A549 (cell line): ENCODE measurements at regions not wholly inside any gene's neighbourhood (a gene's known extent, or its start where the extent isn't known, plus 50 kb on each side); places are given as distances from the start of the nearest gene placed in this dataset.
"Not testable (repeated sequence)": the region's sequence is repeated elsewhere in the genome, so short reads cannot be mapped to it uniquely, and the experiment has no call there.

ENCODE experiments used
- ATAC-seq, 2 experiments: fragments of 200-7000 bp in 1 of 2; fragments of >200 bp in 1 of 2; cut with Nextera tagmentation in 1 of 2; cut with Tn5 transposase in 1 of 2; 3 replicates each; pipeline versions ENCODE4 v1.8.0 to v1.9.1; 2018 to 2020; ENCODE audit warnings: mild to moderate bottlenecking in 1 of 2, moderate library complexity in 1 of 2
- CTCF ChIA-PET: fragments of 300-600 bp; sonication (Branson Sonifier 250); formaldehyde crosslinking; extraction: SDS; loops from one replicate; lab custom pipeline; 2021; ENCODE audit warnings: antibody characterized with exemption, inconsistent platforms; lab: Yijun Ruan, JAX
- POLR2A ChIA-PET: fragments of 350-600 bp; formaldehyde crosslinking; extraction: SDS; loops from one replicate; lab custom pipeline; 2021; ENCODE audit warnings: antibody characterized with exemption, inconsistent platforms; lab: Yijun Ruan, JAX
- DNase-seq, 2 experiments: peaks; one replicate each; pipeline versions ENCODE4 v3.0.0 to v3.0.0-alpha.2; 2011 to 2016; ENCODE audit warnings: low read depth in 1 of 2, low spot score in 1 of 2
- FAIRE-seq: peaks from 2 replicates; lab custom pipeline; 2011; peaks lifted over from hg19 to GRCh38; lab: Jason Lieb, UNC
- H3K27ac ChIP-seq, 2 experiments: fragments of >200 bp; sonication (Bioruptor Twin); formaldehyde crosslinking; 3 replicates each; pipeline ENCODE4 v1.5.1; 2016 to 2017
- H3K4me1 ChIP-seq: fragments of >200 bp; sonication (Bioruptor Twin); formaldehyde crosslinking; 3 replicates; pipeline ENCODE4 v1.6.1; 2016
- H3K4me2 ChIP-seq: fragments of >200 bp; sonication (Bioruptor Twin); formaldehyde crosslinking; 3 replicates; pipeline ENCODE4 v1.6.1; 2016
- H3K4me3 ChIP-seq: fragments of >200 bp; sonication (Bioruptor Twin); formaldehyde crosslinking; 3 replicates; pipeline ENCODE4 v1.5.1; 2016
- H3K9me3 ChIP-seq: fragments of >200 bp; sonication (Bioruptor Twin); formaldehyde crosslinking; 3 replicates; pipeline ENCODE4 v1.6.1; 2016
- BCL3 ChIP-seq: fragments of >200 bp; sonication (Bioruptor Twin); formaldehyde crosslinking; IDR thresholded peaks from 3 replicates; pipeline ENCODE4 v1.6.1; 2016
- CHD2 ChIP-seq: fragments of 150-350 bp; IDR thresholded peaks from 2 replicates; pipeline ENCODE4 v1.6.1; 2014; ENCODE audit warnings: low read length; ENCODE audit not compliant: partially characterized antibody
- E2F6 ChIP-seq: IDR thresholded peaks from 2 replicates; pipeline ENCODE4 v1.6.1; 2012; ENCODE audit warnings: low read depth, borderline replicate concordance
- ESRRA ChIP-seq: fragments of 150-350 bp; IDR thresholded peaks from 2 replicates; pipeline ENCODE4 v1.6.1; 2014; ENCODE audit warnings: mild to moderate bottlenecking, low read length, borderline replicate concordance
- FOSL2 ChIP-seq, 2 experiments: fragments of 450-650 bp in 1 of 2; fragments of >200 bp in 1 of 2; sonication (Bioruptor Twin) in 1 of 2; formaldehyde crosslinking; IDR thresholded peaks; 2 replicates each; pipeline versions ENCODE4 v1.5.0 to v1.6.1; 2016 to 2020; ENCODE audit warnings: mild to moderate bottlenecking in 1 of 2, moderate library complexity in 1 of 2
- HDAC2 ChIP-seq: fragments of 200-600 bp; sonication (generic); IDR thresholded peaks from 2 replicates; pipeline ENCODE4 v1.6.1; 2016
- HEYL ChIP-seq: fragments of 250-450 bp; sonication (Bioruptor Pico); IDR thresholded peaks from 2 replicates; pipeline ENCODE4 v1.8.0; 2021; ENCODE audit warnings: mild to moderate bottlenecking, moderate library complexity
- HMGXB4 ChIP-seq: fragments of 250-450 bp; sonication (Bioruptor Pico); IDR thresholded peaks from 2 replicates; pipeline ENCODE4 v1.5.0; 2021; ENCODE audit warnings: mild to moderate bottlenecking, moderate library complexity, borderline replicate concordance
- JUNB ChIP-seq: fragments of >200 bp; sonication (Bioruptor Twin); formaldehyde crosslinking; IDR thresholded peaks from 2 replicates; pipeline ENCODE4 v1.6.1; 2016
- KDM1A ChIP-seq: fragments of 200-600 bp; sonication (generic); IDR thresholded peaks from 2 replicates; pipeline ENCODE4 v1.6.1; 2016; ENCODE audit warnings: low read depth, mild to moderate bottlenecking
- MAZ ChIP-seq: fragments of 150-350 bp; IDR thresholded peaks from 2 replicates; pipeline ENCODE4 v1.6.1; 2014; ENCODE audit warnings: antibody characterized with exemption, low read depth, low read length, borderline replicate concordance
- MYC ChIP-seq: IDR thresholded peaks from 2 replicates; pipeline ENCODE4 v1.6.1; 2012; ENCODE audit warnings: mild to moderate bottlenecking, inconsistent platforms, low read length, improper control_type of control experiment, borderline replicate concordance
- NR3C1 ChIP-seq: fragments of >200 bp; sonication (Bioruptor Twin); formaldehyde crosslinking; IDR thresholded peaks from 3 replicates; pipeline ENCODE4 v1.6.1; 2017
- PHF8 ChIP-seq: fragments of 200-600 bp; sonication (generic); IDR thresholded peaks from 2 replicates; pipeline ENCODE4 v1.6.1; 2016; ENCODE audit warnings: low read depth, mild to moderate bottlenecking, antibody characterized with exemption, moderate library complexity, borderline replicate concordance
- POLR2A ChIP-seq: IDR thresholded peaks from 2 replicates; pipeline ENCODE4 v1.6.1; 2012; ENCODE audit warnings: mild to moderate bottlenecking, low read length
- POLR2AphosphoS2 ChIP-seq: conservative IDR thresholded peaks from 2 replicates; pipeline ENCODE4 v1.6.1; 2012; ENCODE audit warnings: low read length, improper control_type of control experiment, inconsistent platforms
- RCOR1 ChIP-seq: fragments of 150-350 bp; IDR thresholded peaks from 2 replicates; pipeline ENCODE4 v1.6.1; 2014; ENCODE audit warnings: antibody characterized with exemption, low read length, low read depth
- SREBF2 ChIP-seq: fragments of 450-650 bp; IDR thresholded peaks from 2 replicates; pipeline ENCODE4 v1.6.1; 2014; ENCODE audit warnings: mild to moderate bottlenecking, moderate library complexity
- TFCP2L1 ChIP-seq: fragments of 250-450 bp; sonication (Bioruptor Pico); IDR thresholded peaks from 2 replicates; pipeline ENCODE4 v1.5.0; 2021; ENCODE audit warnings: mild to moderate bottlenecking
- TP53 ChIP-seq: fragments of 250-450 bp; sonication (Bioruptor Pico); IDR thresholded peaks from 2 replicates; pipeline ENCODE4 v1.5.0; 2021; ENCODE audit warnings: mild to moderate bottlenecking, moderate library complexity
- ZFP36 ChIP-seq: fragments of 450-650 bp; IDR thresholded peaks from 2 replicates; pipeline ENCODE4 v1.6.1; 2014; ENCODE audit warnings: borderline replicate concordance; ENCODE audit not compliant: partially characterized antibody
- ZNF302 ChIP-seq: fragments of 250-450 bp; sonication (Bioruptor Pico); IDR thresholded peaks from 2 replicates; pipeline ENCODE4 v1.9.0; 2021; ENCODE audit warnings: inconsistent platforms, mild to moderate bottlenecking, moderate library complexity
- ZSCAN20 ChIP-seq: fragments of 250-450 bp; sonication (Bioruptor Pico); IDR thresholded peaks from 2 replicates; pipeline ENCODE4 v1.8.0; 2022; ENCODE audit warnings: mild to moderate bottlenecking, moderate library complexity
- WGBS: methylation state at CpG from one replicate; pipeline ENCODE4 v1.1.6; 2017; ENCODE audit errors: missing lambda C conversion rate; 5-methylcytosine and 5-hydroxymethylcytosine counted together
- TF ChIP-seq, protein P1 (sequence below): fragments of 200-600 bp; sonication (generic); IDR thresholded peaks from 2 replicates; pipeline ENCODE4 v1.6.1; 2016; ENCODE audit warnings: antibody characterized with exemption, mild to moderate bottlenecking, moderate library complexity

- WGBS = 88% methylated on average over 1 of the region's 1 CpG
- POLR2A ChIA-PET = no interaction called here
- H3K4me3 ChIP-seq = no peak overlapping the region
- H3K4me2 ChIP-seq = no peak overlapping the region
- DNase-seq (no peak), FAIRE-seq (no peak), ATAC-seq (no peak)
- 0 out of 3 replicates have a peak, but pooled peaks cover 6% of the 10 kb centered on the region for H3K4me1 ChIP-seq
- H3K9me3 ChIP-seq = no peaks in the 10 kb centered on the region
- no peak overlapping the region for H3K27ac ChIP-seq
- CTCF ChIA-PET = no interaction called here
- TF ChIP-seq ZSCAN20 (CRISPR knock-in tag) (no peak), PHF8 (no peak), MAZ (no peak), SREBF2 (no peak), FOSL2 (IDR thresholded peaks at IDR 0.05) (no peak), FOSL2 (CRISPR knock-in tag; IDR thresholded peaks at IDR 0.05) (no peak), TFCP2L1 (no peak), MYC (no peak), ZFP36 (no peak), POLR2AphosphoS2 (no peak), KDM1A (no peak)
- TF ChIP-seq, protein P1, sequence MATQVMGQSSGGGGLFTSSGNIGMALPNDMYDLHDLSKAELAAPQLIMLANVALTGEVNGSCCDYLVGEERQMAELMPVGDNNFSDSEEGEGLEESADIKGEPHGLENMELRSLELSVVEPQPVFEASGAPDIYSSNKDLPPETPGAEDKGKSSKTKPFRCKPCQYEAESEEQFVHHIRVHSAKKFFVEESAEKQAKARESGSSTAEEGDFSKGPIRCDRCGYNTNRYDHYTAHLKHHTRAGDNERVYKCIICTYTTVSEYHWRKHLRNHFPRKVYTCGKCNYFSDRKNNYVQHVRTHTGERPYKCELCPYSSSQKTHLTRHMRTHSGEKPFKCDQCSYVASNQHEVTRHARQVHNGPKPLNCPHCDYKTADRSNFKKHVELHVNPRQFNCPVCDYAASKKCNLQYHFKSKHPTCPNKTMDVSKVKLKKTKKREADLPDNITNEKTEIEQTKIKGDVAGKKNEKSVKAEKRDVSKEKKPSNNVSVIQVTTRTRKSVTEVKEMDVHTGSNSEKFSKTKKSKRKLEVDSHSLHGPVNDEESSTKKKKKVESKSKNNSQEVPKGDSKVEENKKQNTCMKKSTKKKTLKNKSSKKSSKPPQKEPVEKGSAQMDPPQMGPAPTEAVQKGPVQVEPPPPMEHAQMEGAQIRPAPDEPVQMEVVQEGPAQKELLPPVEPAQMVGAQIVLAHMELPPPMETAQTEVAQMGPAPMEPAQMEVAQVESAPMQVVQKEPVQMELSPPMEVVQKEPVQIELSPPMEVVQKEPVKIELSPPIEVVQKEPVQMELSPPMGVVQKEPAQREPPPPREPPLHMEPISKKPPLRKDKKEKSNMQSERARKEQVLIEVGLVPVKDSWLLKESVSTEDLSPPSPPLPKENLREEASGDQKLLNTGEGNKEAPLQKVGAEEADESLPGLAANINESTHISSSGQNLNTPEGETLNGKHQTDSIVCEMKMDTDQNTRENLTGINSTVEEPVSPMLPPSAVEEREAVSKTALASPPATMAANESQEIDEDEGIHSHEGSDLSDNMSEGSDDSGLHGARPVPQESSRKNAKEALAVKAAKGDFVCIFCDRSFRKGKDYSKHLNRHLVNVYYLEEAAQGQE = no peak
These were observed 54.9 kb upstream of the FYN start for GRCh38 chr6:111928139-111928538.

DNA sequence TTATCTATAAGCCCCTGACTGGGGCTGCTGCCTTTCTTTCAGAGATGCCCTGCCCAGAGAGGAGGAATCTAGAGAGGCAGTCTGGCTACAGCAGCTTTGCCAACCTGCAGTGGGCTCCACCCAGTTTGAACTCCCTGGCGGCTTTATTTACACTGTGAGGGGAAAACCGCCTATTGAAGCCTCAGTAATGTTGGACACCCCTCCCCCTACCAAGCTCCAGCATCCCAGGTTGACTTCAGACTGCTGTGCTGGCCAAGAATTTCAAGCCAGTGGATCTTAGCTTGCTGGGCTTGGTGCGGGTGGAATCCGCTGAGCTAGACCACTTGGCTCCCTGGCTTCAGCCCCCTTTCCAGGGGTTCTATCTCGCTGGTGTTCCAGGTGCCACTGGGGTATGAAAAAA lies 61.4 kb upstream of the FYN start:
- H3K9me3 ChIP-seq, H3K4me1 ChIP-seq, DNase-seq, ATAC-seq, FAIRE-seq, H3K4me3 ChIP-seq, POLR2A ChIA-PET, CTCF ChIA-PET, H3K27ac ChIP-seq, H3K4me2 ChIP-seq: not testable (repeated sequence)
- WGBS = 60% methylated on average over 3 of the region's 5 CpGs

DNA sequence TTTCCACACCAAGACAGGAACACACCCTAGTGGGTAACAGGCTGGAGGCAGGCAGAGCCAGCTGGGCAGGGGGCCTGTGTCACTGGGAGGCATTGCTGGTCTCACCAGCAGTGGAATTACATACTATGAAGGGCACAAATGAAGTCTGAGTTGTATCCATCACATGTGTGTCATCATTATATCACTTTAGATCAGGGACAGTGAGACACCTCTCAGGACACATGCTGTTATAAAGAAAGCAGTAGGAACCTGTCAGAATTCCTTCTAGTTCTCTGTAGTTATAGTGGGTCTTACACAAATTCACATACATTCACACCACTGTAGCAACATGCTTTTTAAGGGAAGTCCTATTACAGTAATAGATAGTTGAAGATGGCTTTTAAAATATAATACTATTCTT lies 63.5 kb upstream of the FYN start:
- no peak overlapping the region for H3K27ac ChIP-seq
- ChIA-PET POLR2A (no interaction called here), CTCF (no interaction called here)
- ATAC-seq = no peak
- H3K4me1 ChIP-seq = no peaks in the 10 kb centered on the region
- DNase-seq = no peak
- H3K4me3 ChIP-seq = no peak overlapping the region
- FAIRE-seq = no peak
- TF ChIP-seq HDAC2 = no peak
- no peak for TF ChIP-seq ESRRA
- TF ChIP-seq E2F6 = no peak
- TF ChIP-seq RCOR1 = no peak
- no peak for TF ChIP-seq TFCP2L1
- no peak for TF ChIP-seq BCL3
- no peak for TF ChIP-seq JUNB
- TF ChIP-seq NR3C1 = no peak
- TF ChIP-seq ZNF302 (CRISPR knock-in tag) = no peak
- no peak for TF ChIP-seq CHD2
- TF ChIP-seq HMGXB4 (CRISPR knock-in tag) = no peak
- no peak for TF ChIP-seq POLR2A
- TF ChIP-seq TP53 (CRISPR knock-in tag) = no peak
- no peak for TF ChIP-seq HEYL
- no peaks in the 10 kb centered on the region; the same call in 2 of the 3 replicates for H3K9me3 ChIP-seq
- no peak overlapping the region for H3K4me2 ChIP-seq
